ENCODE measurements at regions not wholly inside any gene's neighbourhood (a gene's known extent, or its start where the extent isn't known, plus 50 kb on each side); places are given as distances from the start of the nearest gene placed in this dataset.

- no peak for DNase-seq (ENCODE audit: low read depth)
Observed at GRCh38 chr12:124368421-124369032, 73.6 kb downstream of the RFLNA start.

- DNase-seq (ENCODE audit: low read depth) = no peak
Observed at GRCh38 chr12:124365726-124366430, 71.0 kb downstream of the RFLNA start.
